Panc1 (cell line): ENCODE measurements at regions not wholly inside any gene's neighbourhood (a gene's known extent, or its start where the extent isn't known, plus 50 kb on each side); places are given as distances from the start of the nearest gene placed in this dataset.

Experiments
- ATAC-seq: fragments of 200-7000 bp; cut with Tn5 transposase; 2 replicates; pipeline ENCODE4 v1.9.1; 2020; ENCODE audit warnings: mild to moderate bottlenecking, moderate library complexity
- BruUV-seq: library from RNA; stranded (reverse); fragments of 400-500 nt; replicated peaks from 2 replicates; lab custom pipeline; 2021; lab: Mats Ljungman, UMichigan
- CTCF ChIA-PET: fragments of 300-600 bp; sonication (Branson Sonifier 250); formaldehyde crosslinking; loops from one replicate; lab custom pipeline; 2022; ENCODE audit warnings: antibody characterized with exemption; lab: Charles Lee
- POLR2A ChIA-PET: fragments of 300-600 bp; sonication (Branson Sonifier 250); formaldehyde crosslinking; loops from one replicate; lab custom pipeline; 2022; ENCODE audit warnings: antibody characterized with exemption; lab: Charles Lee
- DNase-seq: peaks from one replicate; pipeline ENCODE4 v3.0.0-alpha.2; 2010; ENCODE audit warnings: low read depth, low spot score
- H3K27ac ChIP-seq: 2 replicates; pipeline ENCODE4 v1.5.1; 2011; ENCODE audit warnings: mild to moderate bottlenecking, low read length, inconsistent platforms
- H3K27me3 ChIP-seq: fragments of 200-500 bp; sonication (Bioruptor generic); 2 replicates; pipeline ENCODE4 v1.6.0; 2014; ENCODE audit warnings: low read length, inconsistent platforms; ENCODE audit not compliant: control insufficient read depth, insufficient read depth
- H3K36me3 ChIP-seq: fragments of 200-500 bp; sonication (Bioruptor generic); 2 replicates; pipeline ENCODE4 v1.5.1; 2014; ENCODE audit warnings: inconsistent platforms, mild to moderate bottlenecking, low read length, moderate library complexity; ENCODE audit not compliant: control insufficient read depth, insufficient read depth
- H3K4me1 ChIP-seq: 2 replicates; pipeline ENCODE4 v1.5.1; 2011; ENCODE audit warnings: inconsistent platforms, mild to moderate bottlenecking, low read length, moderate library complexity; ENCODE audit not compliant: control insufficient read depth, insufficient read depth
- H3K4me3 ChIP-seq, 2 experiments: 2 replicates each; pipeline ENCODE4 v1.5.1; 2011 to 2012; ENCODE audit warnings: low read depth in 2 of 2, low read length in 2 of 2, mild to moderate bottlenecking in 2 of 2, inconsistent platforms in 1 of 2, moderate library complexity in 1 of 2
- H3K9me3 ChIP-seq: fragments of 200-500 bp; sonication (Bioruptor generic); 2 replicates; pipeline ENCODE4 v1.5.1; 2014; ENCODE audit warnings: low read depth, mild to moderate bottlenecking, inconsistent platforms, low read length, moderate library complexity; ENCODE audit not compliant: control insufficient read depth, insufficient read depth
- CTCF ChIP-seq: fragments of 450-650 bp; IDR thresholded peaks from 2 replicates; pipeline ENCODE4 v1.5.1; 2017; ENCODE audit warnings: mild to moderate bottlenecking
- POLR2AphosphoS5 ChIP-seq: IDR thresholded peaks from 2 replicates; pipeline ENCODE4 v1.6.1; 2012; ENCODE audit warnings: mild to moderate bottlenecking, low read depth, low read length, moderate library complexity
- SIN3A ChIP-seq: IDR thresholded peaks from 2 replicates; pipeline ENCODE4 v1.6.1; 2012; ENCODE audit warnings: low read depth, mild to moderate bottlenecking, low read length, moderate library complexity, borderline replicate concordance; ENCODE audit not compliant: insufficient read depth
- TCF7L2 ChIP-seq: IDR thresholded peaks from 2 replicates; pipeline ENCODE4 v1.6.1; 2011; ENCODE audit warnings: mild to moderate bottlenecking, low read depth, low read length, inconsistent platforms
- in situ Hi-C: cut with HindIII; loops from 2 replicates; pipeline ENCODE4 v1.10.0; 2016; ENCODE audit warnings: low sequenced_read_pairs, low pct_unique_long_range_greater_than_20kb
- intact Hi-C: fragments of 100-400 bp; cut with micrococcal nuclease; formaldehyde crosslinking; loops from one replicate; pipeline ENCODE4 v1.10.0; 2022; ENCODE audit not compliant: unreplicated experiment
- TF ChIP-seq, protein P1 (sequence below), 2 experiments: IDR thresholded peaks; 2 replicates each; pipeline ENCODE4 v1.6.1; 2011 to 2012; ENCODE audit warnings: low read depth in 2 of 2, control low read depth in 1 of 2, low read length in 1 of 2, mild to moderate bottlenecking in 1 of 2, moderate library complexity in 1 of 2; ENCODE audit not compliant: insufficient read depth in 1 of 2

DNA sequence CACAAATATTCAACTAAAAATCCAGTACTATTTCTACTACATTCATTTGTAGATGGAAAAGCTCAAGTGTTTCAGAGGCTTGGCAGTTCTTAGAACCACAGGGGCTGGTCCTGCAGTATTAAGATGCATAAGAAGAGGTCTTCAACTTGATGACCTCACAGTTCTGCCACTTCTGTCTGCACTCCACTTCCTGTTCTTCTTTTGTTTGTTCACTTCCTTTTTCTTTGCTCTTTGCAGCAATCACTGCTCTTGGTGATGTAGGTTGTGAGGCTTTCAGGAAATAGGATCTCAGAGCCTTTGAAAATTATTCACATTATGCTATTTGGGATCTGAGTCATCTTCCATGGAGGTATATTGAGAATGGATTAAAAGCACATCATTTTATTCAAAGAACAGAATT, 602.0 kb upstream of the CPEB2 start:
- POLR2A ChIA-PET = no interaction called here
- CTCF ChIA-PET = no interaction called here
- DNase-seq (no peak), ATAC-seq (no peak)
- no peaks in the 10 kb centered on the region for H3K27me3 ChIP-seq
- intact Hi-C loops (no loop called here), in situ Hi-C loops (no loop called here)
- no peak overlapping the region for H3K4me3 ChIP-seq
- no peak overlapping the region for H3K27ac ChIP-seq
- TF ChIP-seq CTCF (no peak), POLR2AphosphoS5 (no peak), TCF7L2 (no peak), SIN3A (no peak)
- TF ChIP-seq, protein P1, sequence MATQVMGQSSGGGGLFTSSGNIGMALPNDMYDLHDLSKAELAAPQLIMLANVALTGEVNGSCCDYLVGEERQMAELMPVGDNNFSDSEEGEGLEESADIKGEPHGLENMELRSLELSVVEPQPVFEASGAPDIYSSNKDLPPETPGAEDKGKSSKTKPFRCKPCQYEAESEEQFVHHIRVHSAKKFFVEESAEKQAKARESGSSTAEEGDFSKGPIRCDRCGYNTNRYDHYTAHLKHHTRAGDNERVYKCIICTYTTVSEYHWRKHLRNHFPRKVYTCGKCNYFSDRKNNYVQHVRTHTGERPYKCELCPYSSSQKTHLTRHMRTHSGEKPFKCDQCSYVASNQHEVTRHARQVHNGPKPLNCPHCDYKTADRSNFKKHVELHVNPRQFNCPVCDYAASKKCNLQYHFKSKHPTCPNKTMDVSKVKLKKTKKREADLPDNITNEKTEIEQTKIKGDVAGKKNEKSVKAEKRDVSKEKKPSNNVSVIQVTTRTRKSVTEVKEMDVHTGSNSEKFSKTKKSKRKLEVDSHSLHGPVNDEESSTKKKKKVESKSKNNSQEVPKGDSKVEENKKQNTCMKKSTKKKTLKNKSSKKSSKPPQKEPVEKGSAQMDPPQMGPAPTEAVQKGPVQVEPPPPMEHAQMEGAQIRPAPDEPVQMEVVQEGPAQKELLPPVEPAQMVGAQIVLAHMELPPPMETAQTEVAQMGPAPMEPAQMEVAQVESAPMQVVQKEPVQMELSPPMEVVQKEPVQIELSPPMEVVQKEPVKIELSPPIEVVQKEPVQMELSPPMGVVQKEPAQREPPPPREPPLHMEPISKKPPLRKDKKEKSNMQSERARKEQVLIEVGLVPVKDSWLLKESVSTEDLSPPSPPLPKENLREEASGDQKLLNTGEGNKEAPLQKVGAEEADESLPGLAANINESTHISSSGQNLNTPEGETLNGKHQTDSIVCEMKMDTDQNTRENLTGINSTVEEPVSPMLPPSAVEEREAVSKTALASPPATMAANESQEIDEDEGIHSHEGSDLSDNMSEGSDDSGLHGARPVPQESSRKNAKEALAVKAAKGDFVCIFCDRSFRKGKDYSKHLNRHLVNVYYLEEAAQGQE (IDR thresholded peaks at IDR 0.05; ENCODE audit: insufficient read depth in 1 of 2, low read depth in 2 of 2, low read length in 1 of 2) = no peak
- H3K9me3 ChIP-seq = no peaks in the 10 kb centered on the region
- BruUV-seq = no TSS peak
- no peaks in the 10 kb centered on the region for H3K4me1 ChIP-seq
- no peaks in the 10 kb centered on the region for H3K36me3 ChIP-seq

- no peak overlapping the region for H3K27ac ChIP-seq
- H3K9me3 ChIP-seq = no peaks in the 10 kb centered on the region
- no peaks in the 10 kb centered on the region for H3K27me3 ChIP-seq
- POLR2A ChIA-PET = no interaction called here
- TF ChIP-seq POLR2AphosphoS5 (no peak), TCF7L2 (no peak), SIN3A (no peak)
- TF ChIP-seq, protein P1 (IDR thresholded peaks at IDR 0.05; ENCODE audit: insufficient read depth in 1 of 2, low read depth in 2 of 2, low read length in 1 of 2) = no peak
- H3K4me1 ChIP-seq = no peaks in the 10 kb centered on the region
- in situ Hi-C loops = no loop called here
- no peak for ATAC-seq
- H3K4me3 ChIP-seq = no peak overlapping the region
- no peak for DNase-seq
- H3K36me3 ChIP-seq = no peaks in the 10 kb centered on the region
- intact Hi-C loops = no loop called here
- no TSS peak for BruUV-seq
- CTCF ChIA-PET = no interaction called here
These were observed 599.1 kb upstream of the CPEB2 start for GRCh38 chr4:14403132-14403531.
